ENCODE measurements at regions not wholly inside any gene's neighbourhood (a gene's known extent, or its start where the extent isn't known, plus 50 kb on each side); places are given as distances from the start of the nearest gene placed in this dataset.
"Not testable (repeated sequence)": the region's sequence is repeated elsewhere in the genome, so short reads cannot be mapped to it uniquely, and the experiment has no call there.

GRCh38 chr9:118665226-118665919 lies 703.9 kb downstream of the BRINP1 start:
- Histone ChIP-seq H3K4me3 (ENCODE audit: low read depth, low read length) (no peak overlapping the region), H3K27me3 (ENCODE audit: control insufficient read depth, insufficient read depth, low read length) (no peaks in the 10 kb centered on the region), H3K27ac (ENCODE audit: low read depth, low read length) (no peak overlapping the region), H3K9me3 (ENCODE audit: control insufficient read depth, insufficient read depth, low read length) (peaks cover 12% of the 10 kb centered on the region)
- no peak for TF ChIP-seq CTCF (IDR thresholded peaks at IDR 0.05; ENCODE audit: low read depth, low read length)
- DNase-seq (ENCODE audit: low read depth, low spot score), result no peak
- CTCF ChIA-PET, result no interaction called here
- POLR2A ChIA-PET, result no interaction called here

DNA sequence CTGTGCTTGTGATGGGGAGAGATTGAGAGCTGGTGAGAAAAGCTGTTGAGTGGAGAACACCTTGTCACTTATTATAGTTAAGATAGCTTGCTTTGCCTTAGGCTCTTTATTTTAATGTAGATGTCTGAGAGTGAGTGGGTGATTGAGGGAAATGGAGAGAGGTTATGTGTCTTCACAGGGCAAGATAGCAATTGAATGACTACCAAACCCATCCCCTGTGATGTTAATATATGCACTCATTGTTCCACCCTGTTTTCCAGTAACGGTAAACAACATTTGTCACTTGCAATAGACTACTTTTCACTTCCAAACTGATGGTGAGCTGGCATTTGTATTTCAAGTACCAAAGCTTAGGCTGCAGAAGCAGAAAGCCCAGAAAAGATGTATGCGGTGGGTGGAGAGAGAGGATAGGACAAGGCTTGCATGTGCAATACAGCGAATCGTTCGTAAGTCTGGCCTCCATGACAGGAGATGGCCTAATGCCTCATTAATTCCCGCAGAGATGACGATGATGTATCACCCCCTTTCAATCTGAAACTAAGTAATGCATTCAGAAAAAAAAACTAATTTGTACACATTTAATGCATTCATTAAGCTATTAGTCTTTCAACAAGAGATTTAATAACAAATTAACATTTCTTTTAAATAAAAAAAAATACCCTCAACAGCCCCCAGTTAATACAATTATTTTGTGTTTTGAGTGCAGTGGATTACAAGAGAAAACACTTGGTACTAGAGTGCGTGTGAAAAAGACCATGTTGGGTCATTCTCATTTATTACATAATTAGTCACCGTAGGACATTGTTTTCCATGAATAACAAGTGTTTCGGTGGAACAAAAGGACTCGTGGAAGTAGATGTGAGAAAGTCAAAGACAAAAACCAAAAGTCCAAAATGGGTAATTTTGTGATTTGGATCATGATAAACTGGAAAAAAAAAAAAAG lies 699.0 kb downstream of the BRINP1 start:
- ChIA-PET CTCF (no interaction called here), POLR2A (no interaction called here)
- no peak for DNase-seq (ENCODE audit: low read depth, low spot score)
- Histone ChIP-seq H3K27me3 (ENCODE audit: control insufficient read depth, insufficient read depth, low read length) (no peaks in the 10 kb centered on the region), H3K4me3 (ENCODE audit: low read depth, low read length) (no peak overlapping the region), H3K9me3 (ENCODE audit: control insufficient read depth, insufficient read depth, low read length) (peaks cover 14% of the 10 kb centered on the region), H3K27ac (ENCODE audit: low read depth, low read length) (no peak overlapping the region)
- no peak for TF ChIP-seq CTCF (IDR thresholded peaks at IDR 0.05; ENCODE audit: low read depth, low read length)

GRCh38 chr9:118674942-118675341 lies 694.3 kb downstream of the BRINP1 start:
- TF ChIP-seq CTCF (IDR thresholded peaks at IDR 0.05; ENCODE audit: low read depth, low read length), result no peak
- Histone ChIP-seq H3K4me3 (ENCODE audit: low read depth, low read length) (no peak overlapping the region), H3K27me3 (ENCODE audit: control insufficient read depth, insufficient read depth, low read length) (no peaks in the 10 kb centered on the region), H3K27ac (ENCODE audit: low read depth, low read length) (no peak overlapping the region), H3K9me3 (ENCODE audit: control insufficient read depth, insufficient read depth, low read length) (peaks cover 15% of the 10 kb centered on the region)
- no peak for DNase-seq (ENCODE audit: low read depth, low spot score)
- ChIA-PET CTCF (no interaction called here), POLR2A (no interaction called here)

- H3K27ac ChIP-seq (ENCODE audit: low read depth, low read length); CTCF ChIA-PET; H3K4me3 ChIP-seq (ENCODE audit: low read depth, low read length); DNase-seq (ENCODE audit: low read depth, low spot score); H3K27me3 ChIP-seq (ENCODE audit: control insufficient read depth, insufficient read depth, low read length); POLR2A ChIA-PET; H3K9me3 ChIP-seq (ENCODE audit: control insufficient read depth, insufficient read depth, low read length): not testable (repeated sequence)
These were observed 691.1 kb downstream of the BRINP1 start for GRCh38 chr9:118677936-118678653.

DNA sequence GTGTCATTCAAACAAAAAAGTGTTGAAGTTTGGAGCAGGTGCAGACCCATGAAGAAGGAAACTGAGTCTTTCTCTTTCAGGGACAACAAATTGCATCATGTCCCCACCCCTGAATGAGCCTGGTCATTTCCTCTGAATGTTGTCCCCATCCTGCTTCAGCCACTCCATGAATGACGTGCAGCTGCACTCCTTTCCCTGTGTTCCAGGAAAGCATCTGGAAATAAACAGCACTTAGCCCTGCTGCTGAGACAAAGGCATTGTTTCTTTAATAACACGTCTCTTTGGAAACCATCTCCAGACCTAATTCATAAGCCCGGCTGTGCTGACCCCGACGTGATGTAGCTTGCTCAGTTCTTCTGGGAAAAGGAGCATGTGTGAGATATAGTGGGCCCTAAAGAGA lies 682.3 kb downstream of the BRINP1 start:
- H3K27me3 ChIP-seq (ENCODE audit: control insufficient read depth, insufficient read depth, low read length), result no peaks in the 10 kb centered on the region
- no peak overlapping the region for H3K27ac ChIP-seq (ENCODE audit: low read depth, low read length)
- POLR2A ChIA-PET, result no interaction called here
- peaks cover 7% of the 10 kb centered on the region for H3K9me3 ChIP-seq (ENCODE audit: control insufficient read depth, insufficient read depth, low read length)
- no peak for TF ChIP-seq CTCF (IDR thresholded peaks at IDR 0.05; ENCODE audit: low read depth, low read length)
- no peak overlapping the region for H3K4me3 ChIP-seq (ENCODE audit: low read depth, low read length)
- no peak for DNase-seq (ENCODE audit: low read depth, low spot score)
- CTCF ChIA-PET, result no interaction called here
